ENCODE measurements at regions not wholly inside any gene's neighbourhood (a gene's known extent, or its start where the extent isn't known, plus 50 kb on each side); places are given as distances from the start of the nearest gene placed in this dataset.

DNA sequence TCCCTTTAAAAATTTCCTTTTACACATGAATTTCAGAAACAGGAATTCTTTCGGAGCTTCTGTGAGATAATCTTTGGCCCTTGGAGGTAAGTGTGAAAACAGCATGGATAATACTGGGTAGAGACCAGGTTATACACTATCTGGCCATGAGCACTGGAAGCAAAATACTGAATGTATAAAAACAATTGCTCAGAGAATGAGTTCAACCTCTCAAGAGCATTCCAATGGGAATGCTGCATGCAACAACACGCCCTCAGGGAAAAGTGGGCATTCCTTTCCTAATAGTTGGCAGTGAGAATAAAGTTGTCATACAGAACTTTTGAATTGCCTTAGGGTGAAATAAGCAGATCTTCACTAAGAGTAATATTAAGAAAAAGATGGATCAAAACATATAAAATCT lies 574.8 kb upstream of the DIPK2B start:
- peak; percentile 77 for DNase-seq (ENCODE audit: low read depth)

DNA sequence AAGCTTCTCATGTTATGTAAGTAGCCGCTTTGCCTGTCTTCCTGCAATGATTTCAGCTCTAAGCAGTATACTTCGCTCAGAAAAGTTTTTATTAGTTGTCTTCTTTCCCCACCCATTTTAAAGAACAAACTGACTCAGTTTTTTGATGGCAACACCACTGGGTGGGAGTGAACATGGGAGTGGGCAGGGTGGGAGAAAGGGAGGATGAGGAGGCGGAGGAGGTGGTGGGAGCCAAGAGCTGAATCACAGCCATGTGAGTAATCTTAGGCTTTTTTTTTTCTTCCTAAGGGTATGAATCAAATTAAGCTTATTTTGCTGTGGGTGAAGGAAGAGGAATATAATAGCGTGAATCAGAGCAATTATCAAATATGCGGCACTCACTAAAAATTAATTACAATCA lies 574.3 kb upstream of the DIPK2B start:
- DNase-seq (ENCODE audit: low read depth) = peak; percentile 91

DNA sequence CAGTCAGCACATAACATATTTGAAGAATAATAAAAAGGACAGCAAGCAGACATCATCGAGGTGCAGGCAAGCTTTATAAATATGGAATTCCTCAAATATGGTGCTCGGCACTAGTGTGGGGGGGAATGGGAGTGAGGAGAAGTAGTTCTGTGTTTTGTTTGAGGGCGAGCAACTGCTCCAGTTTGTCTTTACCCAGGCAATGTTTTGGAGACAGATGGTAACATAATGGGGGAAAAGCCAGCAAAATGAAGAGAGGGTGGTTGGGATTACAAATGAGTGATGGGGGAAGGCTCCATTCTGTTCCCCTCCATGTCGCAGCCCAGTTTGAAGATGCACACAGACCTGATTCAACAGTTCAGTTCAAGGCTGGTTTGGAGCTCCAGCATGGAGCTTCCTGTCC lies 572.9 kb upstream of the DIPK2B start:
- DNase-seq (ENCODE audit: low read depth) = no peak

DNA sequence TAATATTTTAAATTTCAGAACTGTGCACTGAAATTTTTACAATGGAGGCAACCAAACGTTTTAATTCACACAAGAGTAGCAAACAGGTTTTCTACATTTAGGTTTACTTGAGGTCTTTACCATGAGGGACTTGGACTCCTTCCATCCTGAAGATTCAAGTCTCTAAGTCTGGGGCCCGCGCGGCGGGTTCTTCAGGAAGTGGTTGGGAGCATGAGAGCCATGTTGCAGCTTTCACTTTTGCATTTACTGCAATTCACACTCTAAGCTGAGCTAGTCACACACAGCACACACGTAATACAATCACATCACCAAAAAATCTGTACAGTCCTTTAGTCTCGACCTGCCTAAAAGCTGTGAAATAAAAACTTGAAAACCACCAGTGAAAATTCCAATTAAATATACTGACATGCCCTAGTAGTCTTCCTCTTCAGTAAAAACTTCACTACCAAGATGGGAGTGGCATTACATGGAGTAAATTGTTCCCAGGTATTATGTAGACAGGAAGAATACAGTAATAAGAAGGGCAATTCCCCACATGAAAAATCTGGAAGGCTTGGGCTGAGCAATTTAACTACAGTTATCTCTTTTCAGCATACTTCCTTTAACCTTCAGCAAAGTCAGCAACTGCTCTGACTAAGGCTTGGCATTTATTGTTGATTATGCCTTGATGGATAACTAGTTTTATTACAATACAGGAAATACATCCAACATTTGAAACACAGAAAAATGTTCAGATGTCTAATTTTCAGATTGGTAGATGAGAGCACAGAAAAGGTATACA lies 571.1 kb upstream of the DIPK2B start:
- DNase-seq (ENCODE audit: low read depth) = peak; percentile 60

DNA sequence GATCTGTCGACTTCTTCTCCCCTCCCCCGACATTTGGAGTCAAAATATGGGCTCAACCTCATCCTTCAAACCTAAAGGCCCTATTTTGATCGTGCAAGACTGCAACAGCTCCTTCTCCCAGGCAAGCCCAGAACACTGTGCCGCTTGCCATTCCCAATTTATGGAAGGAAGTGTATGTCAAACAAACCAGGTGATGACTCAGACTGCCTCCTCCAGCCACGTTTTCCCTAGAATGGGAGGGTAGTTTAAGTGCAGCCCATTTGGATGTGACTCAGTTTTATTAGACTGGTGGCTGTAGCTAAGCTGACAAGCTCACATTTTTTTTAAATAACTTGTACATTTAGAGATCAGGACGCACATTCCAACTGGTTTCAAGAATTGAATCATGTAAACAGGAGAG lies 570.4 kb upstream of the DIPK2B start:
- DNase-seq (ENCODE audit: low read depth) = peak; percentile 93

DNA sequence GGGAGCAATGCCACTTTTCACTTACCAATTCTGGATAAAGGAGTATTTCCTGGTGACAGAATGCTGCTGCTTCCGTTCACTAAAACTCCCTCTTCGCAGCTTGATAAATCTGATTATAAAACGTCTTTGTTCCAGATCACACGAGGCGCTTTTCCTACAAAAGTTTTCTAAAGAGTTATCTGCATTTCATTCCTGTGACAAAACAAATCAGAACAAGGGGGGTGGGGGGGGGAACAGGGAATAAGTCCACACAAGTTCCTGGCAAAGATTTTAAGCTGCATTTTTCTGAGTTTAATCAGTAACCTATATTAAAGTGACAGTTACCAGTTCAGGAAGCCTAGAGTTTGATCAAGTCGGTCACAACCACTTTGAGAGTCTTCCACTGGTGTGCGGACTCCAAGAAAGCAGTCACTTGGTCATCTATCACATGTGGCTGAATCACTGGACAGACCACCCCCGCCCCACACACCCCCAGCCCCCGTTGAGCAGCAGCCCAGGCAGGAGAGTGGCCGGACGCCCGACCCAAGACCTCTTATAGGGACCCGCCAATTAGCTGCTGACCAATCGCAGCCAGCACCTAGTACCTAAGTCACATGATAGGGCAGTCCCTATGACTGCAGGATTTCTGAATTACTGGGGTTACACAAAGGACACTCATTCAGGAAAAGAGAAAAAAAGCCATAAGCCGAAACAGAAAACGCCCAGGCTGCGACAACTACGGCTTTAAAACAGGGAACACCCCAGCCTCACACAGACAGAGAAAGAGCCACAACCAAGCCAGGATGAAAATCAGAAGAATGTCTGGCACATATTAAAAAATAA lies 569.3 kb upstream of the DIPK2B start:
- DNase-seq (ENCODE audit: low read depth) = peak; percentile 90

DNA sequence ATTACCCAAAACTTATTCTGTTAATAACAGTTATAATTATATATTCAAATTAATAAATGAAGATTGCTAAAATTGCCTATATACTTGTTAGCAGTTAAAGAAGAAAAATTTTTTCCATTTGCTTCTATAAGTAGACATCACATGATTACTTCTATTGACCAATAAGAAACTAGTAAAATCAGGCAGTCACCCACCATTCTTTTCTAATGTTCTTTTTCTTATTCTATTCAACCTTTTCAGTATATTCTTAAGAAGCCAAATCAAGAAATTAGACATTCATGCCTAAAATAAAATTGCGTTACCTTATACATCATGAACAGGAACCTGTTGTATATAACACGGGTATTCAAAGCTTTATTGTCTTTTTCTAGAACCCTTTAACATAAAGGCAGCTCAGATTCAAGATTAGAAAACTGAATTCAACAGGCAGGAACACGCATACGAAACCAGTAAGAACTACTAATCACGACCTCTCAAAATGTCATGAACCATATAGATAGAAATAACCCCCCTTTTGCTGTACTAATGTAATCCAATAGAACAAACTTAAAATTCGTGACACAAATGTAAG lies 568.1 kb upstream of the DIPK2B start:
- DNase-seq (ENCODE audit: low read depth) = no peak

DNA sequence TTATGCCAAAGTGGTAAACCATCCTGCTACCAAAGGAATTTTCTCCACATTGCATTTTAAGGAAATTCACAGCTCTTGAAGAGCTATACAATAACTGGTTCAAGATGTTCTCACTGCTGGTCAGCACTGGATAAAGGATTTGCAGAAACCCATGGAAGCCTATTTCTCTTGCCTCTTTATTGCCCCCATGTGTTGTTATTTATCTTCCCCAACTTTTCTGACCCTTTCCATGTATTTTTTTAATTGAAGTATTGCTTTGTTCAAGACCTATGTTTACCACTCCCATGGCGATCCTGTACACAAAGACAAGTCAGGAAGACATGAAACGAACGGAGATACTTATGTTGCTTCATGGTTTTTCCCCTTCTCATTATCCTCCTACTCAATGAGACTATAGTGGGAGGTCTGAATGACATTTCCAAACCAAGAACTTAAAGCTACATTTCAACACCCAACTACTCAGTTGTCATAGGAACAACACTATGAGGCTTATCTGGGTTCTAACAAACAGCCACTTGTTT lies 566.4 kb upstream of the DIPK2B start:
- DNase-seq (ENCODE audit: low read depth) = peak; percentile 78

DNA sequence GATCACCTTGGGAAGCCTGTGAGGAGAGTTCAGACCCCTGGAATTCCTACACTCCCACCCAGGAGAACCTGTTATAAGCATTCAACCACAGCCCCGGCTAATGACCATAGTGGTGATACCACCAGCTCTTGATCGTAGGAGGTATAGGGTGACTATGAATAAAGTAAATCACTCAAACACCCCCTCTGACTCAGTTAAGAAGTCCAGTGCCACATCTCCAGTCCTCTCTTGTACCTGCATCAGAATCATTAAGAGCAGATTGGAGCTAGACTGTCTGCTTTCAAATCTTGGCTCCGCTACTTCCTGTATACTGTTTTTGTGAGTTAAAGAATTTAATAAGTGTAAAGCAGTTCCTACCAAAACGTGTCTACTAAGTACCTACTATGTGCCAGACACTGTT lies 565.1 kb upstream of the DIPK2B start:
- DNase-seq (ENCODE audit: low read depth) = no peak

DNA sequence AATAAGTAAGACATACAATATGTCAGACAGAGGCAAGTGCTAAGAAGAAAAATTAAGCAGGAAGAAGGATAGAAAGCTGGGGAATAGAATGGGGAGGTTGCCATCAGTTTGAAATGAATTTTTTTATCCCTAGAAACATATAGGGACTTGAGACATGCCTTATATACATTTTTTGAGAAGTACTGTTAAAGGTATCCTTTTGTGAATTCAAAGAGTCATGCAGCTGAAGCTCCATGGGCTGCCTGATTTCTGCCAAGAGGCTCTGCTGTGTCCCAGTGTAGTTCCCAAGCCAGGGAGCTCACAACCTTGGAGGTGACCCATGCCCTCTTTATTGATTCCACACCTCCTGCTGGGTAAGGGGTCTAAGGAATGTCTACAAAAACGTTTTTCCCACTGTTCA lies 564.6 kb upstream of the DIPK2B start:
- DNase-seq (ENCODE audit: low read depth) = no peak

DNA sequence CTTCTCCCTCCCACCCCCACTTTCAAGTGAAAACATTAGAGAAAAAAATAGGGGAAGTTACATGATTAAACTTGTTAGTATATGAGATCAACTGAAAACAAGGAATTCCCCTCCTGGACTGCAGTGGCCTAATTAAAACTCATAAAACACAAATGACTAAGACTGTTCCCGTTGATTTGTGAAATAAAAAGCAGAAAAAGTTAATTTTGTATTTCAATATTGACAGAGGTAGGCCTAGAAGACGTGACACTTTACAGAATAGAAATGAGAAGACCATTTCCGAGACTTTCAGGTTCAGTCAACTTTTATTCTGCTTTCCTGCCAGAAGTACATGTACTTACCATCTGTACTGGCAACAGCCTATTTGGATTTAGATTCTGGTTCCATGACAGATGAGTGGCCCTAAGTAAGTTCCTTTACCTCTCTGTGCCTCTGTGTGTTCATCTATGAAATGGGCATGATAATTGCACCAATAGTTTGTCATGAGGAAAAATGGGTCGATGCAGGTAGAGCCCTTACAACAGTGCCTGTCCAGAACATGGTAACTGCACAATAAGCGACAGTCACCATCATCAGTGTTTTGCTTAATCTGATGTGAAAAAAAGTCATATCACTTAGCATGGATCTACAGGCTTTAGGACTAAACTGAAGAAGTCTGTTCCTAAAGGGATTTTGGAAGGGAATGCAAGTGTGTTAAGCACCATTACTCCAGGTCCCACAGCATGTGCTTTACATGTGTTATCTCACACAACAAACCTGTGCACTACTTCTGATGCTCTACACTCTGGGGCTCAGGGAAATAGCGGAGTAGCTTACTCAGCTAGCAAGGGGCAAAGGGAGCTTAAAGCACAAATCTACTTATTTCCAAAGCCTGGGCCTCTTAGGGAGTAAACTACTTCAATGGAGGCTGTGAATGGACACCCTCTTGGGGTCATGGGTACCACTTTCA lies 562.3 kb upstream of the DIPK2B start:
- no peak for DNase-seq (ENCODE audit: low read depth)

DNA sequence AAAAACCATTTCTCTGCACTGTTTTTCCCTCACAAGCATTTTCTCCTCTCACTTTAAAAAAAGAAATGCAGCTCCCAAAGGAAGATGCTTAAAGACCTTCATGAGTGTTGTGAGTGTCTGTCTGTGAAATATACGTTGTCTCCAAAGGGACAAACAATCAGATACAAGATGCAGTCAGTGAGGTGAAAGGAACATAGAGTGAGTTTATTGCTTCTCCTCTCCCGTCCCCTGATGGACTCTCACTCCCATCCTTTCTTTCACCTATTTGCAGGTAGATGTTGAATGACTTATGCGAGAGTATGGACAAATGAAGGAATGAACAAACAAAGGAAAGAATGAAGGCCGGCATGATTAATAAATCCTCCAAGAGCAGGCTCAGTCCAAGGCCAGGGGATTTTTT lies 561.2 kb upstream of the DIPK2B start:
- DNase-seq (ENCODE audit: low read depth) = no peak

DNA sequence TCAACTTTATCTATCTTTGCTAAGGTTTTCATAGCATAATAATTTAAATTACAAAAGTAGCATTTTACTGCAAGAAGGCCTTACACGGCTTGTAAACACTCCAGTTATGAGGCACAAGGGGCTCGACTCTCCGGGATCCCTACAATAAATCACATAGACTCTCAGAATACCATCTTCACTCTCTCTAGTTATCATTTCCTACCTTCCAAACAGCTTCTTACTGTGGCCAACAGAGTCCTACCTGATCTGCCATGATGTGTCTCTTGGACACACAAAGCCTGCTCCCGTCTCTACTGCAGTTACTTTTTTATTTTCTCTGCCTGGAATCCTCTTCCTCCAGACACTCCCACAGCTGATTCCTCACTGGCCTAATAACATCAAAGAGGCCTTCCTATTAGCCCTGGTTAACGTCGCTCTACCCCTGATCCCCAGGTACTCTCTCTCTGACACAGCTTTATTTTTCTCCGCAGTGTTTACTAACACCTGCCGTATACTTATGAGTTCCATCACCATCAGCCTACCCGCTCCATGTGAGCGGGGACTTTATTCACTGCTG lies 559.6 kb upstream of the DIPK2B start:
- no peak for DNase-seq (ENCODE audit: low read depth)

DNA sequence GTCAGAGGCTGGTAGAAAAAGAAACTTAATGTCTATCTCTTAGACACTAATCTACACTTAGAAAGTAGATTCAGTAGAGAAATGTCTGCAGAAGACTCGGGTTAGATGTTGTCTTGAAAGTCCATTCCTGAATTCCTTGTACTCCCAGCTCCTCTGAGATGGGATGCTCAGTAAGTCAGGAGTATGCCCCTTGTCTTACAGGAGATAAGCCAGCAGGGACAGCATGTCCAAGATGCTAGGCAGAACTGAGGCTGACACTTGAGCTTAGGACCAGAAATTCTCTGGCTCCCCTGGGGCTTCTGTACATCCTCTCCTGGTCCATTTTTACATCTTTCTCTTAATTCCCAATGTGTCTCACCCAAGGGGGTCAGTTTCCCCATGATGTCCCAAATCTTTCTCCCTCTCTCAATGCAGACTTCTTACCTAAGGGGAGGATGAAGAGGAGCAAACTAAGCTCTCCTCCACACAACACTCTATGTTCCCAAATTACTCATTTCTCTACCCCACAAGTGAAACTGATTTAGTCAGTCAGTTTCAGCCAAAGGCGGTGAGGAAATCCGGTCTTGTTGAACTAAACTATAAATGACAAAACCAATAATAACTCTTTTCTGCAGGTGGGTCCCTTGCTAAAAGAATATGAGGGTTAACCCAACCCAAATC lies 558.2 kb upstream of the DIPK2B start:
- DNase-seq (ENCODE audit: low read depth) = peak; percentile 49

DNA sequence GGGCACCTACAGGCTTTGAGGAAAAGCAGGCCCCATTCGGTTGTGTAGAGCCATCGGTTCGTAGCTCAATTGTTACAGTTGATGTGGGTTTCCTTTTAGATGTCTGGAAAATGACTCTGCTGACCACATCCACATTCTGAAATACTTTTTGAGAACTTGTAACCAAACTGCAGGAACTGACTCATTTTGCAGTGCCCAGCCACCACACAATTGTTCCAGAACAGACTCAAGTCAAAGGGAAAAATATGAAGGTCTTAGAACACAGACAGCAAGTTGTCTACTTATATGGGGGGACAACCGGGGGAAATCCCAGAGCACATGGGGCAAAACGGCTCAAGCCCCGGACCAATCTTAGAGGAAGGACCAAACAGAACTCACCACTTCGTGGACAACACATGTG lies 557.6 kb upstream of the DIPK2B start:
- DNase-seq (ENCODE audit: low read depth) = peak; percentile 94

DNA sequence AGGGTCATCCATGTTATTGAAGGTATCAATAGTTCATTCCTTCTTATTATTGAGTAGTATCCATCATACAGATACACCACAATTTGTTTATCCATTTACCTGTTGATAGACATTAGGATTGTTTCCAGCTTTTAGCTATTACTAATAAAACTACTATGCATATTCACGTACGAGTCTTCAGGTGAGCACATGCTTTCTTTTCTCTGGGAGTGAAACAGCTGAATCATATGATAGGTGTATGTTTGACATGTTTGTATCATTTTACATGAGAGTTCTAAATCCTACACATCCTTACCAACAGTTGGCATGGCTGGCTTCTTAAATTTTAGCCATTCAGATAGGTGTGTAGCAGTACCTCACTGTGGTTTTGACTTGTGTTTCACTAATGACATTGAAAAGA lies 556.6 kb upstream of the DIPK2B start:
- no peak for DNase-seq (ENCODE audit: low read depth)

DNA sequence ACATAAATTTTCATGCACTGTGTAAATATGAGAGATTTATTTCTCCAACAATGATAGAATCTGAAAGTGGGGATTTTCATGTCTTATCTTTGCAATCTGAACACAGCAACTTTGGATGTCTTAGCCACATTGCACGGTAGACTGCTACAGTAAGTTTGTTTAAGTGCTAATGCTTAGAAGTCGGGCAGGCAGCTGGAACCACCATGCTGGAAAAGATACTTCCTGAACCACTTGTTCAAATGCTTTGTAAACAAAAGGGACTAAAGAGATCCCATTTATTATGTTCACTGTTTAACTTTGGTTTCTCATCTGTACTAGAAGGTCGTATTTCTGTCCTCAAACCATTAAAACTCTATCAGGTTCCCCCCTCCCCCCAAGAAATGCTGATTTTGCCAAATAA lies 555.9 kb upstream of the DIPK2B start:
- DNase-seq (ENCODE audit: low read depth) = no peak

DNA sequence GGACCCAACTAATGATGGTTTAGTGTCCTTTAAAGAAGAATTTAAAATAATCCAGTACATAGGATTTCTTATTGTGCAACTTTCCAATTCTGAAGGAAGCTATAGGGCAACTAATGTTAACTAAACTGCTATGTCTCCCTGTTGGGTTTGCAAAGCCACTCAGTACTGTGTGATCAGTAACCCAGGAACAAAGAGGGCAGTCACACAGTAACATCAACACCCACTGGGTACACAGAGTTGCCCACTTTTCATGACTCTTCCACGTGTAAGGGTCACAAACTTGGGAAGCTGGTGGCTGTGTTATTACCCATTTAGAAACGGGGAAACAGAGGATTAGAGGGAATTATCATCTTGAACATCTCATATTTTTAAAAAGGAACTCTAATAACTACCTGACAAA lies 555.0 kb upstream of the DIPK2B start:
- no peak for DNase-seq (ENCODE audit: low read depth)

DNA sequence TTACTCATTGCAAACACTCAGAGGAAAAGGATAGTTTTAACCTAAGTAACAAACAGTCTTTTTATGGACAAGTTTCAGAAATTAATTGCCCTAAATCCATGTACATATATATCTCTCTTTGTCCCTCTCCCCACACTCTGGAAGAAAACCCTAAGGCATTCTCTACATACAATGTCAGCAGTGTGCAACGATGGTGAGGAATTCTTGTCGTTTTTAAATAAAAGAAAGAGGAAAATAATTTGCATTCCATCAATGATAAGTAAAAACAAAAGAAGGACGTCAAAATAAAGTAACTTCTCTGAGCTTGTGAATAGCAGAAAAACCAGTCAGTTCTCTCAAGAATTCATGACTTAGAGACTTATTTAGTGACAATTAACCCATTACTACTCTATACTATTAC lies 550.5 kb upstream of the DIPK2B start:
- no peak for DNase-seq (ENCODE audit: low read depth)

DNA sequence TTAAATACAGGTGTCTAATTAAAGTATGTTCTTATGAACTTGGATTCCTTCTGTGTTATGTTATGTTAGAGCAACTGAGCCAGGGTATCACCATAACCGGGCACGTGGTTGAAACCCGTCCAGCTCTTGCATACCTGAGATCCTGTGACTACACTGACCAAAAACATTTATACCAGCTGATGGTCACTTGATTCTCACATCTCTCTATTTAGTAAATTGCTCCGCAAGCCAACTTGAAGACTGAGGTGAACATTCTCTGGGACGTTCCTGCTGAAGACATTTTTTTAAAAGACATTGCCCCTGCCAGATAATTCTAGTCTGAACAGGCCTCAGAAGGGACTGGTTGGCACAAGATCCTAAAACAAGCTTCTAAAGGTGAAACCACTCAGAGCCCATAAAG lies 550.0 kb upstream of the DIPK2B start:
- DNase-seq (ENCODE audit: low read depth) = no peak

DNA sequence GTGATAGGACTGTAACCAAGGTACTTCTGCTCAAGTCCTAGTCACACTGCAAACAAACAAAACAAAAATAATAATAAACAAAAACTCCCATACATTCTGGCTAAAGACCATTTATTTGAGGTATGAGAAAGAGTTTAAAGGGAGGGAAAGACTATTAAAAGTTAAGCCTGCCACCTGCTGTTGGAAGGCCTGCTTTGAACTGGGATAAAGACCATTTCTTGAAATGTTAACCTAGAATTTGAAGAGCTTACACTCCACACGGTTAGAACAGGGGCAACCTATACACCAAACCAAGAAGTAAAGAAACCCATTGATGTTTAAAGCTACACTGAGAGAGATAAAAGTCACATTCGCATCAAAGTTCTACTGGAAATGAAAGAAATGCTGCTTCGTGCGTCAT lies 548.7 kb upstream of the DIPK2B start:
- DNase-seq (ENCODE audit: low read depth) = no peak
